GM23248 (cell line): ENCODE measurements at regions not wholly inside any gene's neighbourhood (a gene's known extent, or its start where the extent isn't known, plus 50 kb on each side); places are given as distances from the start of the nearest gene placed in this dataset.

Experiments
- EZH2 ChIP-seq: fragments of 200-600 bp; sonication (generic); IDR thresholded peaks from 2 replicates; pipeline ENCODE4 v1.6.1; 2018; ENCODE audit warnings: antibody characterized with exemption, mild to moderate bottlenecking; ENCODE audit not compliant: insufficient read depth, poor library complexity, severe bottlenecking
- EZH2phosphoT487 ChIP-seq: fragments of 200-600 bp; sonication (generic); IDR thresholded peaks from 2 replicates; pipeline ENCODE4 v1.6.1; 2018; ENCODE audit warnings: antibody characterized with exemption, moderate library complexity, mild to moderate bottlenecking, low read depth; ENCODE audit not compliant: insufficient read depth

GRCh38 chr3:89787485-89787884 is 680.1 kb downstream of the EPHA3 start:
- TF ChIP-seq EZH2, result no peak
- TF ChIP-seq EZH2phosphoT487, result no peak
